ENCODE measurements at regions not wholly inside any gene's neighbourhood (a gene's known extent, or its start where the extent isn't known, plus 50 kb on each side); places are given as distances from the start of the nearest gene placed in this dataset.

GRCh38 chr4:145248971-145249370 is 68.6 kb upstream of the OTUD4 start:
- TF ChIP-seq CTCF (conservative IDR thresholded peaks at IDR 0.05; ENCODE audit: low read depth, low read length) (no peak), EZH2 (IDR thresholded peaks at IDR 0.05; ENCODE audit: low read length, unreplicated experiment) (no peak), EZH2phosphoT487 (IDR thresholded peaks at IDR 0.05; ENCODE audit: borderline replicate concordance, low read length) (no peak)

All from PC-3 (cell line).